HG03135 (cell line): ENCODE measurements at regions not wholly inside any gene's neighbourhood (a gene's known extent, or its start where the extent isn't known, plus 50 kb on each side); places are given as distances from the start of the nearest gene placed in this dataset.

Source experiments
- ATAC-seq: cut with Tn5 transposase; IDR thresholded peaks from one replicate; pipeline ENCODE4 v1.9.1; 2021; ENCODE audit warnings: mild to moderate bottlenecking, moderate library complexity; ENCODE audit not compliant: unreplicated experiment

- ATAC-seq = no peak
Observed at GRCh38 chr1:50300297-50300696, 122.9 kb downstream of the DMRTA2 start.

- ATAC-seq = no peak
Observed at GRCh38 chr1:50295566-50295965, 127.7 kb downstream of the DMRTA2 start.

GRCh38 chr1:50292276-50292675, 131.0 kb downstream of the DMRTA2 start:
- ATAC-seq = no peak

GRCh38 chr1:50289495-50289894, 133.7 kb downstream of the DMRTA2 start:
- no peak for ATAC-seq

GRCh38 chr1:50285994-50286393, 137.2 kb downstream of the DMRTA2 start:
- ATAC-seq = no peak

- no peak for ATAC-seq
Observed at GRCh38 chr1:50279622-50280330, 143.5 kb downstream of the DMRTA2 start.

GRCh38 chr1:50278961-50279360, 144.3 kb downstream of the DMRTA2 start:
- ATAC-seq = no peak

- no peak for ATAC-seq
Observed at GRCh38 chr1:50278410-50278809, 144.8 kb downstream of the DMRTA2 start.

- no peak for ATAC-seq
Observed at GRCh38 chr1:50275566-50275965, 147.7 kb downstream of the DMRTA2 start.

GRCh38 chr1:50272912-50273311, 150.3 kb downstream of the DMRTA2 start:
- no peak for ATAC-seq

- peak; percentile 65 for ATAC-seq
Observed at GRCh38 chr1:50271968-50272578, 151.2 kb downstream of the DMRTA2 start.

- ATAC-seq = no peak
Observed at GRCh38 chr1:50271337-50271736, 151.9 kb downstream of the DMRTA2 start.

GRCh38 chr1:50270926-50271325, 152.3 kb downstream of the DMRTA2 start:
- ATAC-seq = no peak

- no peak for ATAC-seq
Observed at GRCh38 chr1:50268049-50268448, 155.2 kb downstream of the DMRTA2 start.

GRCh38 chr1:50266509-50266908, 156.7 kb downstream of the DMRTA2 start:
- no peak for ATAC-seq

GRCh38 chr1:50265790-50266314, 157.1 kb downstream of the ELAVL4 start:
- ATAC-seq = no peak

- no peak for ATAC-seq
Observed at GRCh38 chr1:50264590-50264989, 155.9 kb downstream of the ELAVL4 start.

GRCh38 chr1:50262436-50262835, 153.7 kb downstream of the ELAVL4 start:
- ATAC-seq = no peak

GRCh38 chr1:50261951-50262350, 153.2 kb downstream of the ELAVL4 start:
- ATAC-seq = no peak

GRCh38 chr1:50257940-50258685, 149.4 kb downstream of the ELAVL4 start:
- no peak for ATAC-seq

- no peak for ATAC-seq
Observed at GRCh38 chr1:50257029-50257428, 148.3 kb downstream of the ELAVL4 start.
